ENCODE measurements at regions not wholly inside any gene's neighbourhood (a gene's known extent, or its start where the extent isn't known, plus 50 kb on each side); places are given as distances from the start of the nearest gene placed in this dataset.

DNA sequence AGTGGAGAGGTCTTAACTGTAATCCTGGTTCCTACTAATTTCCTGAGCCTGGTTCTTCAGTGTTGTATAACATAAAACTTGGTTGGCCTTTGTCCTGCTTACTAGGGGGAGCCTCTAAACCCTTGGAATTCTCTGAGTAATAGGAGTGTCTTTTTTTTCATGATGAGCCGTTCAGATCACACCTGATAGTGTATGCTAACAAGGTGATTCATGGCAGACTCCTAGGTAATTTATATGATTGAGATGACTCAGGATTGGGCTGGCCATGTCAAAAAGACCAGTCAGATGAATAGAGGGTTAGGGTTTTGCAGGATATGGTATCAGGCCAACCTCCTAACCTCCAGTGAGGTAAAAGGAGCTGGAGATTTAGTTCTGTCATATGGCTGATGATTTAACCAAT is 135.8 kb upstream of the KLF12 start:
- Histone ChIP-seq H3K4me2 (ENCODE audit: low read length) (no peak overlapping the region), H3K9ac (ENCODE audit: low read length) (no peak overlapping the region), H3K36me3 (ENCODE audit: insufficient read depth, low read length) (no peaks in the 10 kb centered on the region), H3K9me2 (ENCODE audit: low read depth, low read length) (no peaks in the 10 kb centered on the region), H3K9me3 (ENCODE audit: low read length) (peaks cover under 1% of the 10 kb centered on the region; the same call in 1 of the 2 replicates), H3K79me2 (ENCODE audit: insufficient read depth, low read length) (no peaks in the 10 kb centered on the region), H3K27me3 (ENCODE audit: insufficient read depth, low read length) (0 out of 2 replicates have a peak, but pooled peaks cover 3% of the 10 kb centered on the region), H3F3A (ENCODE audit: insufficient read depth, low read length) (no peaks in the 10 kb centered on the region), H3K27ac (ENCODE audit: low read depth, low read length, poor library complexity, severe bottlenecking) (no peak overlapping the region), H2AFZ (ENCODE audit: low read length) (no peak overlapping the region), H3K4me3 (ENCODE audit: low read depth, low read length, poor library complexity, severe bottlenecking) (no peak overlapping the region), H3K4me1 (ENCODE audit: insufficient read depth, low read length, severe bottlenecking) (no peaks in the 10 kb centered on the region), H4K20me1 (ENCODE audit: insufficient read depth, low read length) (no peaks in the 10 kb centered on the region)
- TF ChIP-seq, protein P1, sequence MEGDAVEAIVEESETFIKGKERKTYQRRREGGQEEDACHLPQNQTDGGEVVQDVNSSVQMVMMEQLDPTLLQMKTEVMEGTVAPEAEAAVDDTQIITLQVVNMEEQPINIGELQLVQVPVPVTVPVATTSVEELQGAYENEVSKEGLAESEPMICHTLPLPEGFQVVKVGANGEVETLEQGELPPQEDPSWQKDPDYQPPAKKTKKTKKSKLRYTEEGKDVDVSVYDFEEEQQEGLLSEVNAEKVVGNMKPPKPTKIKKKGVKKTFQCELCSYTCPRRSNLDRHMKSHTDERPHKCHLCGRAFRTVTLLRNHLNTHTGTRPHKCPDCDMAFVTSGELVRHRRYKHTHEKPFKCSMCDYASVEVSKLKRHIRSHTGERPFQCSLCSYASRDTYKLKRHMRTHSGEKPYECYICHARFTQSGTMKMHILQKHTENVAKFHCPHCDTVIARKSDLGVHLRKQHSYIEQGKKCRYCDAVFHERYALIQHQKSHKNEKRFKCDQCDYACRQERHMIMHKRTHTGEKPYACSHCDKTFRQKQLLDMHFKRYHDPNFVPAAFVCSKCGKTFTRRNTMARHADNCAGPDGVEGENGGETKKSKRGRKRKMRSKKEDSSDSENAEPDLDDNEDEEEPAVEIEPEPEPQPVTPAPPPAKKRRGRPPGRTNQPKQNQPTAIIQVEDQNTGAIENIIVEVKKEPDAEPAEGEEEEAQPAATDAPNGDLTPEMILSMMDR (IDR thresholded peaks at IDR 0.05; ENCODE audit: low read length), result no peak
- TF ChIP-seq EZH2 (IDR thresholded peaks at IDR 0.05; ENCODE audit: borderline replicate concordance, low read length), result no peak

DNA sequence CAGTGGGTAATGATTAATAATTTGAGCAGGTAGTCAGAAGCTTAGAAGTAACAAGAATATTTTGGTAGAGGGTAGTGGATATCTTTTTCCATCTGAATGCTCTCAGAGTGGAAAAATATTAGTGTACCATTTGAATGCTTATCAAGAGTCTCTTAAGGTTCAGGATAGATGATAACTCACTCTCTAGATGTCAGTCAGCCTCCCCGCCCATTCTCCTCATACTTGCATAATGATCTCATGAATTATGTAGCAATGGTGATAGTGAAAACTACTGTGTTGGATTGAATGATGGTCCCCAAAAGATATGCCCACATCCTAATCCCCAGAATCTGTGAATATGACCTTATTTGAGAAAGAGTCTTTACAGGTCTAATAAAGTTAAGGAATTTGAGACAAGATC is 132.7 kb upstream of the KLF12 start:
- H3K4me2 ChIP-seq (ENCODE audit: low read length), result no peak overlapping the region
- H3K79me2 ChIP-seq (ENCODE audit: insufficient read depth, low read length), result no peaks in the 10 kb centered on the region
- H3K9me2 ChIP-seq (ENCODE audit: low read depth, low read length), result no peaks in the 10 kb centered on the region
- no peak overlapping the region for H3K4me3 ChIP-seq (ENCODE audit: low read depth, low read length, poor library complexity, severe bottlenecking)
- H3K9ac ChIP-seq (ENCODE audit: low read length), result no peak overlapping the region
- no peaks in the 10 kb centered on the region for H3F3A ChIP-seq (ENCODE audit: insufficient read depth, low read length)
- H3K27ac ChIP-seq (ENCODE audit: low read depth, low read length, poor library complexity, severe bottlenecking), result no peak overlapping the region
- H3K27me3 ChIP-seq (ENCODE audit: insufficient read depth, low read length), result 0 out of 2 replicates have a peak, but pooled peaks cover 3% of the 10 kb centered on the region
- no peak overlapping the region for H2AFZ ChIP-seq (ENCODE audit: low read length)
- H3K4me1 ChIP-seq (ENCODE audit: insufficient read depth, low read length, severe bottlenecking), result no peaks in the 10 kb centered on the region
- peaks cover 15% of the 10 kb centered on the region; the same call in 1 of the 2 replicates for H3K9me3 ChIP-seq (ENCODE audit: low read length)
- H4K20me1 ChIP-seq (ENCODE audit: insufficient read depth, low read length), result no peaks in the 10 kb centered on the region
- TF ChIP-seq EZH2 (IDR thresholded peaks at IDR 0.05; ENCODE audit: borderline replicate concordance, low read length), result no peak
- TF ChIP-seq, protein P1 (IDR thresholded peaks at IDR 0.05; ENCODE audit: low read length), result no peak
- H3K36me3 ChIP-seq (ENCODE audit: insufficient read depth, low read length), result no peaks in the 10 kb centered on the region

DNA sequence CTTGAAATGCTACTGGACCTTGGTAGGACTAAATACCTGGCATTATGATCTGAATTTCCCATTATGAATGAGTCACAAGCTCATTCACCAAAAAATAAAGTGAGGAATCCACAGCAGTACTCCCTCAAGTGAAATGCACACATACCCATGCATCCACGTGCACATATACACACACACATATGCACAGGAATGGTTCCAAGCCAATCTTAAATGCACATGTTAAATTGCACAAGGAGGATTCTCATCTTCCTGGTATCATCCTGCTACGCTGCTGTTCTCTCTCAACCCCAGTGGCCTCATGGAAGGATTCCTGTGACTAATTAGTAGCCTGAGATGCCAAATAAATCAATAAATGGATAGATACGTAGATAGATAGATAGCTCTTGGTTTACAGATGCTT is 132.1 kb upstream of the KLF12 start:
- no peak overlapping the region for H3K4me3 ChIP-seq (ENCODE audit: low read depth, low read length, poor library complexity, severe bottlenecking)
- TF ChIP-seq, protein P1 (IDR thresholded peaks at IDR 0.05; ENCODE audit: low read length), result no peak
- TF ChIP-seq EZH2 (IDR thresholded peaks at IDR 0.05; ENCODE audit: borderline replicate concordance, low read length), result no peak
- H3K9me3 ChIP-seq (ENCODE audit: low read length), result peaks cover 15% of the 10 kb centered on the region; the same call in 1 of the 2 replicates
- no peaks in the 10 kb centered on the region for H3F3A ChIP-seq (ENCODE audit: insufficient read depth, low read length)
- H3K27me3 ChIP-seq (ENCODE audit: insufficient read depth, low read length), result no peaks in the 10 kb centered on the region
- H3K9ac ChIP-seq (ENCODE audit: low read length), result no peak overlapping the region
- no peaks in the 10 kb centered on the region for H3K9me2 ChIP-seq (ENCODE audit: low read depth, low read length)
- H2AFZ ChIP-seq (ENCODE audit: low read length), result no peak overlapping the region
- H4K20me1 ChIP-seq (ENCODE audit: insufficient read depth, low read length), result no peaks in the 10 kb centered on the region
- no peak overlapping the region for H3K4me2 ChIP-seq (ENCODE audit: low read length)
- H3K36me3 ChIP-seq (ENCODE audit: insufficient read depth, low read length), result no peaks in the 10 kb centered on the region
- no peak overlapping the region for H3K27ac ChIP-seq (ENCODE audit: low read depth, low read length, poor library complexity, severe bottlenecking)
- no peaks in the 10 kb centered on the region for H3K4me1 ChIP-seq (ENCODE audit: insufficient read depth, low read length, severe bottlenecking)
- H3K79me2 ChIP-seq (ENCODE audit: insufficient read depth, low read length), result no peaks in the 10 kb centered on the region

Measured in OCI-LY1 (cell line).